ENCODE measurements at regions not wholly inside any gene's neighbourhood (a gene's known extent, or its start where the extent isn't known, plus 50 kb on each side); places are given as distances from the start of the nearest gene placed in this dataset.
"Not testable (repeated sequence)": the region's sequence is repeated elsewhere in the genome, so short reads cannot be mapped to it uniquely, and the experiment has no call there.

DNA sequence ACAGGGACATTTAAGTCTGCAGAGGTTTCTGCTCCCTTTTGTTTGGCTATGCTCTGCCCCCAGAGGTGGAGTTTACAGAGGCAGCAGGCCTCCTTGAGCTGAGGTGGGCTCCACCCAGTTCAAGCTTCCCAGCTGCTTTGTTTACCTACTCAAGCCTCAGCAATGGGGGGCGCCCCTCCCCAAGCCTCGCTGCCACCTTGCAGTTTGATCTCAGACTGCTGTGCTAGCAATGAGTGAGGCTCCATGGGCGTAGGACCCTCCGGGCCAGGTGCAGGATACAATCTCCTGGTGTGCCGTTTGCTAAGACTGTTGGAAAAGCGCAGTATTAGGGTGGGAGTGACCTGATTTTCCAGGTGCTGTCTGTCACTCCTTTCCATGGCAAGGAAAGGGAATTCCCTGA is 51.1 kb upstream of the CLVS2 start:
- TF ChIP-seq EP300, POLR2A (IDR thresholded peaks at IDR 0.05): not testable (repeated sequence)
- TF ChIP-seq, protein P1, sequence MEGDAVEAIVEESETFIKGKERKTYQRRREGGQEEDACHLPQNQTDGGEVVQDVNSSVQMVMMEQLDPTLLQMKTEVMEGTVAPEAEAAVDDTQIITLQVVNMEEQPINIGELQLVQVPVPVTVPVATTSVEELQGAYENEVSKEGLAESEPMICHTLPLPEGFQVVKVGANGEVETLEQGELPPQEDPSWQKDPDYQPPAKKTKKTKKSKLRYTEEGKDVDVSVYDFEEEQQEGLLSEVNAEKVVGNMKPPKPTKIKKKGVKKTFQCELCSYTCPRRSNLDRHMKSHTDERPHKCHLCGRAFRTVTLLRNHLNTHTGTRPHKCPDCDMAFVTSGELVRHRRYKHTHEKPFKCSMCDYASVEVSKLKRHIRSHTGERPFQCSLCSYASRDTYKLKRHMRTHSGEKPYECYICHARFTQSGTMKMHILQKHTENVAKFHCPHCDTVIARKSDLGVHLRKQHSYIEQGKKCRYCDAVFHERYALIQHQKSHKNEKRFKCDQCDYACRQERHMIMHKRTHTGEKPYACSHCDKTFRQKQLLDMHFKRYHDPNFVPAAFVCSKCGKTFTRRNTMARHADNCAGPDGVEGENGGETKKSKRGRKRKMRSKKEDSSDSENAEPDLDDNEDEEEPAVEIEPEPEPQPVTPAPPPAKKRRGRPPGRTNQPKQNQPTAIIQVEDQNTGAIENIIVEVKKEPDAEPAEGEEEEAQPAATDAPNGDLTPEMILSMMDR (IDR thresholded peaks at IDR 0.05) = not testable (repeated sequence)

Data from tibial nerve (tissue), 4 donors.